ENCODE measurements at regions not wholly inside any gene's neighbourhood (a gene's known extent, or its start where the extent isn't known, plus 50 kb on each side); places are given as distances from the start of the nearest gene placed in this dataset.

DNA sequence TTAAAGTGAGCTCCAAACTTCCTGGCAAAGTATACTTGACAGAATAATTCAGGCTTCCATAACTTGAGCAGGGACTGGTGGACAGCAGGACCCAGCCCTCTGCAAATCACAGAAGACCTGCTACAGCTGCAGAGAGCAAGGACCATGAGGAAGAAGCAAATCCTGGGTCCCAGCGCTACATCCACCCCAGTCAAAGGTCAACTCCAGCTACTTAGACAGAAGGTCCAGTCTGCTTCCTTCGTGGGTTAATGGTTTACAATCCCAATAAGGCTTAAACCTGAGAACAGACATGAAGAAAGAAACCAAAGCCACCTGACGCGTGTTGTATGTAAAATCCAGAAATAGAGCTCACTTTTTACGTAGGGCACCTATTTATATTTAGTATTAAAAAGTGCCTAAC lies 57.7 kb downstream of the SHANK2 start:
- DNase-seq (ENCODE audit: low read depth, low spot score): no peak
- intact Hi-C loops (cut with micrococcal nuclease; ENCODE audit: unreplicated experiment): no loop called here

DNA sequence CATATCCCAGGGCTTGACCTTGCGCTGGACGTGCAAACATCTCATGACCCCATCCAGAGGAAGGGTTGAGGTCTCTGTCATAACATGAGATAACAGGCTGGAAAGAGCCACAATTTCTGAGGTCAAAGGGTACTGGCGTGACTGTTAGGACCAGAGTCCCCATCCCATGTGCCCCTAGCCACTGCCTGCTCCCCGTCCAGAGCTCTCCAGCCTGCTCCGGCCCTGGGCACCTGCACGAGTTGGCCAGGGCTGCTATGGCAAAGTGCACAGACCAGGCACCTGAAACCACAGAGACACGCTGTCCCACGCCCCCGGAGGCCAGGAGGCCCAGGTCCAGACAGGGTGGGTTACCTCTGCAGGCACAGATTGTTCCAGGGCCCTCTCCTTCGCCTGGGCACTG lies 58.9 kb downstream of the SHANK2 start:
- POLR2A ChIA-PET: no interaction called here
- DNase-seq (ENCODE audit: low read depth, low spot score) (no peak), ATAC-seq (no peak)
- no peak overlapping the region for H3K27ac ChIP-seq (ENCODE audit: low read length)
- intact Hi-C loops (cut with micrococcal nuclease; ENCODE audit: unreplicated experiment): no loop called here
- no peaks in the 10 kb centered on the region for H3K4me1 ChIP-seq (ENCODE audit: control insufficient read depth, insufficient read depth, low read length)
- no peak overlapping the region for H3K4me3 ChIP-seq (ENCODE audit: low read depth in 2 of 2, low read length in 2 of 2)
- TF ChIP-seq SIN3A (IDR thresholded peaks at IDR 0.05; ENCODE audit: borderline replicate concordance, insufficient read depth, low read depth, low read length) (no peak), TCF7L2 (IDR thresholded peaks at IDR 0.05; ENCODE audit: low read depth, low read length) (no peak)
- in situ Hi-C loops (cut with HindIII; ENCODE audit: low pct_unique_long_range_greater_than_20kb, low sequenced_read_pairs): no loop called here
- no peaks in the 10 kb centered on the region for H3K9me3 ChIP-seq (ENCODE audit: control insufficient read depth, insufficient read depth, low read depth, low read length)
- no peaks in the 10 kb centered on the region for H3K36me3 ChIP-seq (ENCODE audit: control insufficient read depth, insufficient read depth, low read length)
- no peaks in the 10 kb centered on the region; the same call in 1 of the 2 replicates for H3K27me3 ChIP-seq (ENCODE audit: control insufficient read depth, insufficient read depth, low read length)
- CTCF ChIA-PET: no interaction called here
- no TSS peak for BruUV-seq (replicated peaks)

More for the DNA sequence above, 57.7 kb downstream of the SHANK2 start:
- Histone ChIP-seq H3K4me3 (ENCODE audit: low read depth in 2 of 2, low read length in 2 of 2) (no peak overlapping the region), H3K4me1 (ENCODE audit: control insufficient read depth, insufficient read depth, low read length) (no peaks in the 10 kb centered on the region), H3K36me3 (ENCODE audit: control insufficient read depth, insufficient read depth, low read length) (no peaks in the 10 kb centered on the region), H3K27ac (ENCODE audit: low read length) (no peak overlapping the region), H3K27me3 (ENCODE audit: control insufficient read depth, insufficient read depth, low read length) (no peaks in the 10 kb centered on the region; the same call in 1 of the 2 replicates), H3K9me3 (ENCODE audit: control insufficient read depth, insufficient read depth, low read depth, low read length) (no peaks in the 10 kb centered on the region)
- in situ Hi-C loops (cut with HindIII; ENCODE audit: low pct_unique_long_range_greater_than_20kb, low sequenced_read_pairs): no loop called here
- TF ChIP-seq, protein P1, sequence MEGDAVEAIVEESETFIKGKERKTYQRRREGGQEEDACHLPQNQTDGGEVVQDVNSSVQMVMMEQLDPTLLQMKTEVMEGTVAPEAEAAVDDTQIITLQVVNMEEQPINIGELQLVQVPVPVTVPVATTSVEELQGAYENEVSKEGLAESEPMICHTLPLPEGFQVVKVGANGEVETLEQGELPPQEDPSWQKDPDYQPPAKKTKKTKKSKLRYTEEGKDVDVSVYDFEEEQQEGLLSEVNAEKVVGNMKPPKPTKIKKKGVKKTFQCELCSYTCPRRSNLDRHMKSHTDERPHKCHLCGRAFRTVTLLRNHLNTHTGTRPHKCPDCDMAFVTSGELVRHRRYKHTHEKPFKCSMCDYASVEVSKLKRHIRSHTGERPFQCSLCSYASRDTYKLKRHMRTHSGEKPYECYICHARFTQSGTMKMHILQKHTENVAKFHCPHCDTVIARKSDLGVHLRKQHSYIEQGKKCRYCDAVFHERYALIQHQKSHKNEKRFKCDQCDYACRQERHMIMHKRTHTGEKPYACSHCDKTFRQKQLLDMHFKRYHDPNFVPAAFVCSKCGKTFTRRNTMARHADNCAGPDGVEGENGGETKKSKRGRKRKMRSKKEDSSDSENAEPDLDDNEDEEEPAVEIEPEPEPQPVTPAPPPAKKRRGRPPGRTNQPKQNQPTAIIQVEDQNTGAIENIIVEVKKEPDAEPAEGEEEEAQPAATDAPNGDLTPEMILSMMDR (IDR thresholded peaks at IDR 0.05): no peak
- TF ChIP-seq, protein P2, sequence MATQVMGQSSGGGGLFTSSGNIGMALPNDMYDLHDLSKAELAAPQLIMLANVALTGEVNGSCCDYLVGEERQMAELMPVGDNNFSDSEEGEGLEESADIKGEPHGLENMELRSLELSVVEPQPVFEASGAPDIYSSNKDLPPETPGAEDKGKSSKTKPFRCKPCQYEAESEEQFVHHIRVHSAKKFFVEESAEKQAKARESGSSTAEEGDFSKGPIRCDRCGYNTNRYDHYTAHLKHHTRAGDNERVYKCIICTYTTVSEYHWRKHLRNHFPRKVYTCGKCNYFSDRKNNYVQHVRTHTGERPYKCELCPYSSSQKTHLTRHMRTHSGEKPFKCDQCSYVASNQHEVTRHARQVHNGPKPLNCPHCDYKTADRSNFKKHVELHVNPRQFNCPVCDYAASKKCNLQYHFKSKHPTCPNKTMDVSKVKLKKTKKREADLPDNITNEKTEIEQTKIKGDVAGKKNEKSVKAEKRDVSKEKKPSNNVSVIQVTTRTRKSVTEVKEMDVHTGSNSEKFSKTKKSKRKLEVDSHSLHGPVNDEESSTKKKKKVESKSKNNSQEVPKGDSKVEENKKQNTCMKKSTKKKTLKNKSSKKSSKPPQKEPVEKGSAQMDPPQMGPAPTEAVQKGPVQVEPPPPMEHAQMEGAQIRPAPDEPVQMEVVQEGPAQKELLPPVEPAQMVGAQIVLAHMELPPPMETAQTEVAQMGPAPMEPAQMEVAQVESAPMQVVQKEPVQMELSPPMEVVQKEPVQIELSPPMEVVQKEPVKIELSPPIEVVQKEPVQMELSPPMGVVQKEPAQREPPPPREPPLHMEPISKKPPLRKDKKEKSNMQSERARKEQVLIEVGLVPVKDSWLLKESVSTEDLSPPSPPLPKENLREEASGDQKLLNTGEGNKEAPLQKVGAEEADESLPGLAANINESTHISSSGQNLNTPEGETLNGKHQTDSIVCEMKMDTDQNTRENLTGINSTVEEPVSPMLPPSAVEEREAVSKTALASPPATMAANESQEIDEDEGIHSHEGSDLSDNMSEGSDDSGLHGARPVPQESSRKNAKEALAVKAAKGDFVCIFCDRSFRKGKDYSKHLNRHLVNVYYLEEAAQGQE (IDR thresholded peaks at IDR 0.05; ENCODE audit: insufficient read depth in 1 of 2, low read depth in 2 of 2, low read length in 1 of 2): no peak
- no peak for TF ChIP-seq SIN3A (IDR thresholded peaks at IDR 0.05; ENCODE audit: borderline replicate concordance, insufficient read depth, low read depth, low read length)
- TF ChIP-seq POLR2AphosphoS5 (IDR thresholded peaks at IDR 0.05; ENCODE audit: low read depth, low read length): no peak
- TF ChIP-seq TCF7L2 (IDR thresholded peaks at IDR 0.05; ENCODE audit: low read depth, low read length): no peak
- ChIA-PET CTCF (no interaction called here), POLR2A (interaction anchor here (0.6 kb wide), 1 partner anchor 27 kb away, joined by 5 read pairs; no protein-coding TSS in a partner anchor)
- no peak for ATAC-seq
- no TSS peak for BruUV-seq (replicated peaks)

DNA sequence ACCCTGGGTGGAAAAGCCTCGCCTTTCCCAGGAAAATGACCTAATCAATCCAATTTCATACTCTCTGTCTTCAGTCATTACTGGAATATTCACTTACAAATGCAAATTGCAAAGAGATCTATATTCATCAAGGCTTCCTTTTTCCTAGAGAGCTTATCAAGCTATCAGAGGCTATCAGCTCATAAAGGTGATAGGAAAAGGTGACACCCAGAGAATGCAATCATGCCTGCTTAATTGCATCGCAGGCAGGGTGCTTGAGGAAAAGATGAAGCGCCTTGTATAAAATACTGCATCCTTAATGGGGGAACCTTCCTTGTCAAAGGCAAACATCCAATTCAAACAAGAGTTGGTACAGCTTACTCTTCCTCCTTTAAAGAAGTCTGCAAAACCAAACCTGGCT lies 59.7 kb downstream of the SHANK2 start:
- H3K27ac ChIP-seq (ENCODE audit: low read length): no peak overlapping the region
- in situ Hi-C loops (cut with HindIII; ENCODE audit: low pct_unique_long_range_greater_than_20kb, low sequenced_read_pairs): no loop called here
- intact Hi-C loops (cut with micrococcal nuclease; ENCODE audit: unreplicated experiment): no loop called here
- H3K27me3 ChIP-seq (ENCODE audit: control insufficient read depth, insufficient read depth, low read length): no peaks in the 10 kb centered on the region; the same call in 1 of the 2 replicates
- no peaks in the 10 kb centered on the region for H3K9me3 ChIP-seq (ENCODE audit: control insufficient read depth, insufficient read depth, low read depth, low read length)
- DNase-seq (ENCODE audit: low read depth, low spot score) (no peak), ATAC-seq (no peak)
- TF ChIP-seq, protein P1 (IDR thresholded peaks at IDR 0.05): no peak
- TF ChIP-seq SIN3A (IDR thresholded peaks at IDR 0.05; ENCODE audit: borderline replicate concordance, insufficient read depth, low read depth, low read length) (no peak), TCF7L2 (IDR thresholded peaks at IDR 0.05; ENCODE audit: low read depth, low read length) (no peak), POLR2AphosphoS5 (IDR thresholded peaks at IDR 0.05; ENCODE audit: low read depth, low read length) (no peak)
- TF ChIP-seq, protein P2 (IDR thresholded peaks at IDR 0.05; ENCODE audit: insufficient read depth in 1 of 2, low read depth in 2 of 2, low read length in 1 of 2): no peak
- POLR2A ChIA-PET: no interaction called here
- BruUV-seq (replicated peaks): no TSS peak
- no peaks in the 10 kb centered on the region for H3K36me3 ChIP-seq (ENCODE audit: control insufficient read depth, insufficient read depth, low read length)
- no peaks in the 10 kb centered on the region for H3K4me1 ChIP-seq (ENCODE audit: control insufficient read depth, insufficient read depth, low read length)
- H3K4me3 ChIP-seq (ENCODE audit: low read depth in 2 of 2, low read length in 2 of 2): no peak overlapping the region
- CTCF ChIA-PET: no interaction called here
